Ramos (cell line): ENCODE measurements at regions not wholly inside any gene's neighbourhood (a gene's known extent, or its start where the extent isn't known, plus 50 kb on each side); places are given as distances from the start of the nearest gene placed in this dataset.

Source experiments
- in situ Hi-C: fragments of 300-500 bp; cut with MboI; formaldehyde crosslinking; loops from one replicate; pipeline ENCODE4 v1.14.3; 2022; ENCODE audit warnings: low sequenced_read_pairs; ENCODE audit not compliant: unreplicated experiment

DNA sequence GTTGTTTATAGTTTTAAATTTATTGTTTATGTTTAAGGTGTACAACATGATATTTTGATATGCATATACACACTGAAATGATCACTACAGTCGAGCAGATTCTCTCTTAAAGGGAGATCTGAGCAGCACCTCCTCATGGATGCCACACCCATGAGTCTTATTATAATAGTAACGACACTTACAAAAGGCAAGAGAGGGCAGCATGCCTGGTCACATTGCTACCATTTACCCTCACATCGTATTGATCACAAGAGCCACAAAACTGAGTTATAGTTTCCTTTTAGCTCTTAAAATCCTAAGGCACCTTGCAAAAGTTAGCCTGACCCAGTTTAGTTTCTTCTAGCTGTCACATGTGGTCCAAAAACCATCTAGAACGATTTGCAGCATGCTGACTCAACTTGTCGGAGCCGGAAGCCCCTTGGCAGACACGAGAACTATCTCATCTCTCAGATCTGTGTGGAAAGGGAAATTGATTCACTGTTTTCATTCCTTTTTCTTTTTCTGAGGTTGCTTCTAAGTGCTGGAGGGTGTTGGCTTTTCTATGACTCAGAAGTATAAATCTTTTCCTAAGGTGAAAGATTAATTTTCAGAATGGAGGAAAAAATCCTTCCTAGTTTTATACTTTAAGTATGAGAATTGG is 85.3 kb downstream of the CDC42EP3 start:
- in situ Hi-C loops, result no loop called here

DNA sequence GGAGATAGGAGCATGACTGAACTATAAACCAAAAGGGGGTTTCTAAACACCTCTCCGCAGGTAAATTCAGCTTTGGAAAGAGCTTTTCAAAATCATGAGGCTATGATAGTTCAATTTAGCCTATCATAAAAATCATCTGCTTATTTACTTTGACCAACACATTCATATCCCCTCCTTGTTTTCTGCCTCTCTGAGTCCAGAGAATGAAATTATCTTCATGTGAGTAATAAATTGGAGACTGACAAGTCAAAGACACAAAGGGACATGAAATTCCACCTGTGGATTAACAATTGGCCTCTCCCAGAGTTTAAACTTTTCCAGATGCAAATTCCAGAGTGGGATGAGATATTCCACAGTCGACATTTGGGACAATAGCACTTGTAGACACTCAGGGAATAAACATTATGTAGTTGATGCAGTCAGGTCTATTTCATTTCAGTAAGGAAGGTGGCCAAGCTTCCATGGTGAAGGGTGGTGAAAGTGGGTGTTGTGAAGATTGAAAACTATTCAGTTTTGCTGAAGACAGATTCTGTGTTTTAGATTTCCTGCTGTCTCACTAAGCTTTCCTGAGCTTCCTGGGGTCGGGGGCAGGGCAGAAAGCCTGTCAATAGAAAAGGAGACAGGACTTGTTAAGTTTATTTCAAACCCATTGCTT is 84.7 kb downstream of the CDC42EP3 start:
- in situ Hi-C loops, result no loop called here

DNA sequence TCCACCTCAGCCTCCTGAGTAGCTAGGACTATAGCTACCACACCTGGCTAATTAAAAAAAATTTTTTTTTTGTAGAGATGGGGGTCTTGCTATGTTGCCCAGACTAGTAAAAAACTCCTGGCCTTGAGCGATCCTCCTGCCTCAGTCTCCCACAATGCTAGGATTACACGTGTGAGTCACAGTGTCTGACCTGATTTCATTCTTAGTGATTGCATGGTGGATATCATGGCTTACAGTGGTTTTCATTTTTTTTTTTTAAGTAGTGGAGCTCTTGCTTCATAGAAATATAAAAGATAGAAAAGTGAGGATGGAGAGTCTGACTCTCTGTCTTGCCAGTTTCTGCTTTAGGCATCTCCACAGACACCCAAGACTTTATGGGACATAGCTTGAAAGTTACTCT is 83.6 kb downstream of the CDC42EP3 start:
- in situ Hi-C loops, result no loop called here

DNA sequence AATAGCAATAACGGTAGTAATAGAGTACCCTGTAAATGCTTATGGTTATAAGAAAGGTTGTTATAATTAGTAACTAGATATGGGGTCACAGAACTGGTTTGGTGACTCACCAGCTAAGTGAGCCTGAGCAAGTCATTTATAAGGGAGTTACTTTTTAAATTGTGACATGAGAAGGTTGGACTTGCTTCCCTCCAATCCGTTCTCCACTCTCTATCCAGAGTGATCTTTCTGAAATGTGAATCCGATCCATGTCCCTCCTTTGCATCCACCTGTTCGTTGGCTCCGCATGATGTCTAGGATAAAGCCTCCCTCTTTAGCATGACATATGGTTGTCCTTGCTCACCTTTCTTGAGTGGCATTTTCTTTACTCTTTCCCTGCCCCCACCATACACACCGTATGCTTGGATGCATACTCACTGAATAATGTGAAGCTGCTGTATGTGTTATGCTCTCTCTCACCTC is 83.1 kb downstream of the CDC42EP3 start:
- in situ Hi-C loops, result no loop called here

DNA sequence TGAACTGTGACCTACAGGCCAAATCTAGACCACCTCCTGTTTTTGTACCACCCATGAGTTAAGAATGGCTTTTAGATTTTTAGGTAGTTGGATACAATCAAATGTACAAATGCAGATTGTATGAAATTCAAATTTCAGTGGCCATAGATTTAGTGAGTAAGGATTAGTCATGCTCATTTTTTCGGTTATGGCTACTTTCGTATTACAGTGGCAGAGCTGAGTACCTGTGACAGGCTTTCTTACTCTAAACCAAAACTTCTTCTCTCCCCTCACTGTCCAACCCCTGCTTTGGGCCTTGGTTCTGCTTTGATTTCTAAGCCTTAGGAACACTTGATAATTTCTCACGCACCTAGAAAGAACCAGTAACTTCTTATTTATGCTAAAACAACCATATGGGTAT is 82.1 kb downstream of the CDC42EP3 start:
- in situ Hi-C loops, result no loop called here

DNA sequence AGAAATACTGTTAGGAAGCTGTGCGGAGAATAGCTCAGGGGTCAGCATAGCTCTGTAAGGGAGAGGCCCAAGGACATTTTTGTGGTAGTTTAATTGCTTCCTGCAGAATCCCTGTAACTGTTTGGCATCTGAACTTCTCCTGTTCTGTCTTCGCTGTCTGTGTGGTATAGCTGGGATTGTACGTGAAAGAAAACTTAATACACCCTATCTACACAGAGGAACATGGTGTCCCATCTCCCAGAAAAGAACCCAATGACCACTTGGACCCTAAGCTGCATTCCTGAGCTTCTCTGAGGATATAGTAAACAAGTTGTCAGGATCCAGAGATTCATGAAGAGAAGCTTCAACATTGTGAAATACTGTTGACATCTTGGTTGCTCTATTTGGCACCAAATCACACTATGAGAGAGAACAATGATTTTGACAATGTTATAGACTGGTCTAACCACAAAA is 81.3 kb downstream of the CDC42EP3 start:
- in situ Hi-C loops, result no loop called here
